SK-N-SH (cell line): ENCODE measurements at regions not wholly inside any gene's neighbourhood (a gene's known extent, or its start where the extent isn't known, plus 50 kb on each side); places are given as distances from the start of the nearest gene placed in this dataset.

Experiments
- CTCF ChIP-seq: fragments of 200-600 bp; sonication (generic); IDR thresholded peaks from 2 replicates; pipeline ENCODE4 v1.6.1; 2017; ENCODE audit warnings: antibody characterized with exemption, mild to moderate bottlenecking, moderate library complexity
- FOSL2 ChIP-seq: IDR thresholded peaks from 2 replicates; pipeline ENCODE4 v1.4.0; 2012; ENCODE audit warnings: low read depth, mild to moderate bottlenecking, moderate library complexity, borderline replicate concordance
- FOXM1 ChIP-seq: IDR thresholded peaks from 2 replicates; pipeline ENCODE4 v1.4.0; 2012; ENCODE audit warnings: low read depth, mild to moderate bottlenecking
- GABPA ChIP-seq: IDR thresholded peaks from 2 replicates; pipeline ENCODE4 v1.4.0; 2012; ENCODE audit warnings: low read depth, mild to moderate bottlenecking
- POLR2AphosphoS5 ChIP-seq: IDR thresholded peaks from 2 replicates; pipeline ENCODE4 v1.6.1; 2012; ENCODE audit warnings: low read depth, low read length
- RFX5 ChIP-seq: IDR thresholded peaks from 2 replicates; pipeline ENCODE4 v1.6.1; 2012; ENCODE audit warnings: mild to moderate bottlenecking, improper control_type of control experiment, low read length
- SIN3A ChIP-seq: IDR thresholded peaks from 2 replicates; pipeline ENCODE4 v1.6.1; 2012; ENCODE audit warnings: low read depth, mild to moderate bottlenecking, low read length, moderate library complexity, borderline replicate concordance
- ZBTB33 ChIP-seq: IDR thresholded peaks from 2 replicates; pipeline ENCODE4 v1.4.0; 2012; ENCODE audit warnings: low read depth, borderline replicate concordance
- TF ChIP-seq, protein P1 (sequence below): IDR thresholded peaks from 2 replicates; pipeline ENCODE4 v1.6.1; 2012; ENCODE audit warnings: mild to moderate bottlenecking, low read depth, low read length, moderate library complexity
- TF ChIP-seq, protein P2 (sequence below): IDR thresholded peaks from 2 replicates; pipeline ENCODE4 v1.4.0; 2012; ENCODE audit warnings: low read depth
- TF ChIP-seq, protein P3 (sequence below): fragments of 150-350 bp; IDR thresholded peaks from 2 replicates; pipeline ENCODE4 v1.6.1; 2016; ENCODE audit warnings: mild to moderate bottlenecking, low read depth, low read length
- TF ChIP-seq, protein P4 (sequence below): fragments of 150-350 bp; IDR thresholded peaks from 2 replicates; pipeline ENCODE4 v1.6.1; 2017; ENCODE audit warnings: antibody characterized with exemption, low read length, low read depth, borderline replicate concordance

DNA sequence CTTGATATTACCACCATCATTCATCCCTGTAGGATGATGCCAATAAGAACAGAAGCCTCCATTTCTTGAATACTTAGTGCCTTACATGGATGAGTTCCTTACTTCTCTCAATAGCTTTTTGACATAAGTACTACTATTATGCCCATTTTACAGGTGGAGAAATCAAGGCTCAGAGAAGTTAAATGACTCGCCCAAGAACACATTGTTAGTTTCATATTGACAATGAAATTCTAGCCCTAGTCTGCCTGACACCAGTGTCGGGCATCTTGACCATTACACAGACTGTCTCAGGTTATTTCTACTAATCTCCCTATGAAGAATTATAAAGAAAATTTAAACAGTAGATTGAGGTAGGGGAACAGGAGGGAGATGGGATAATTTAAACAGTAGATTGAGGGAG is 52.5 kb upstream of the ARL8B start:
- no peak for TF ChIP-seq FOSL2
- TF ChIP-seq, protein P1, sequence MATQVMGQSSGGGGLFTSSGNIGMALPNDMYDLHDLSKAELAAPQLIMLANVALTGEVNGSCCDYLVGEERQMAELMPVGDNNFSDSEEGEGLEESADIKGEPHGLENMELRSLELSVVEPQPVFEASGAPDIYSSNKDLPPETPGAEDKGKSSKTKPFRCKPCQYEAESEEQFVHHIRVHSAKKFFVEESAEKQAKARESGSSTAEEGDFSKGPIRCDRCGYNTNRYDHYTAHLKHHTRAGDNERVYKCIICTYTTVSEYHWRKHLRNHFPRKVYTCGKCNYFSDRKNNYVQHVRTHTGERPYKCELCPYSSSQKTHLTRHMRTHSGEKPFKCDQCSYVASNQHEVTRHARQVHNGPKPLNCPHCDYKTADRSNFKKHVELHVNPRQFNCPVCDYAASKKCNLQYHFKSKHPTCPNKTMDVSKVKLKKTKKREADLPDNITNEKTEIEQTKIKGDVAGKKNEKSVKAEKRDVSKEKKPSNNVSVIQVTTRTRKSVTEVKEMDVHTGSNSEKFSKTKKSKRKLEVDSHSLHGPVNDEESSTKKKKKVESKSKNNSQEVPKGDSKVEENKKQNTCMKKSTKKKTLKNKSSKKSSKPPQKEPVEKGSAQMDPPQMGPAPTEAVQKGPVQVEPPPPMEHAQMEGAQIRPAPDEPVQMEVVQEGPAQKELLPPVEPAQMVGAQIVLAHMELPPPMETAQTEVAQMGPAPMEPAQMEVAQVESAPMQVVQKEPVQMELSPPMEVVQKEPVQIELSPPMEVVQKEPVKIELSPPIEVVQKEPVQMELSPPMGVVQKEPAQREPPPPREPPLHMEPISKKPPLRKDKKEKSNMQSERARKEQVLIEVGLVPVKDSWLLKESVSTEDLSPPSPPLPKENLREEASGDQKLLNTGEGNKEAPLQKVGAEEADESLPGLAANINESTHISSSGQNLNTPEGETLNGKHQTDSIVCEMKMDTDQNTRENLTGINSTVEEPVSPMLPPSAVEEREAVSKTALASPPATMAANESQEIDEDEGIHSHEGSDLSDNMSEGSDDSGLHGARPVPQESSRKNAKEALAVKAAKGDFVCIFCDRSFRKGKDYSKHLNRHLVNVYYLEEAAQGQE: no peak
- no peak for TF ChIP-seq SIN3A
- no peak for TF ChIP-seq ZBTB33
- TF ChIP-seq, protein P2, sequence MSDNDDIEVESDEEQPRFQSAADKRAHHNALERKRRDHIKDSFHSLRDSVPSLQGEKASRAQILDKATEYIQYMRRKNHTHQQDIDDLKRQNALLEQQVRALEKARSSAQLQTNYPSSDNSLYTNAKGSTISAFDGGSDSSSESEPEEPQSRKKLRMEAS: no peak
- no peak for TF ChIP-seq POLR2AphosphoS5
- TF ChIP-seq CTCF: no peak
- TF ChIP-seq RFX5: no peak
- TF ChIP-seq GABPA: no peak
- TF ChIP-seq, protein P3, sequence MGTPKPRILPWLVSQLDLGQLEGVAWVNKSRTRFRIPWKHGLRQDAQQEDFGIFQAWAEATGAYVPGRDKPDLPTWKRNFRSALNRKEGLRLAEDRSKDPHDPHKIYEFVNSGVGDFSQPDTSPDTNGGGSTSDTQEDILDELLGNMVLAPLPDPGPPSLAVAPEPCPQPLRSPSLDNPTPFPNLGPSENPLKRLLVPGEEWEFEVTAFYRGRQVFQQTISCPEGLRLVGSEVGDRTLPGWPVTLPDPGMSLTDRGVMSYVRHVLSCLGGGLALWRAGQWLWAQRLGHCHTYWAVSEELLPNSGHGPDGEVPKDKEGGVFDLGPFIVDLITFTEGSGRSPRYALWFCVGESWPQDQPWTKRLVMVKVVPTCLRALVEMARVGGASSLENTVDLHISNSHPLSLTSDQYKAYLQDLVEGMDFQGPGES: no peak
- no peak for TF ChIP-seq FOXM1
- TF ChIP-seq, protein P4, sequence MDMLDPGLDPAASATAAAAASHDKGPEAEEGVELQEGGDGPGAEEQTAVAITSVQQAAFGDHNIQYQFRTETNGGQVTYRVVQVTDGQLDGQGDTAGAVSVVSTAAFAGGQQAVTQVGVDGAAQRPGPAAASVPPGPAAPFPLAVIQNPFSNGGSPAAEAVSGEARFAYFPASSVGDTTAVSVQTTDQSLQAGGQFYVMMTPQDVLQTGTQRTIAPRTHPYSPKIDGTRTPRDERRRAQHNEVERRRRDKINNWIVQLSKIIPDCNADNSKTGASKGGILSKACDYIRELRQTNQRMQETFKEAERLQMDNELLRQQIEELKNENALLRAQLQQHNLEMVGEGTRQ: no peak
